SK-N-SH (cell line): ENCODE measurements at regions not wholly inside any gene's neighbourhood (a gene's known extent, or its start where the extent isn't known, plus 50 kb on each side); places are given as distances from the start of the nearest gene placed in this dataset.

ENCODE experiments used
- CTCF ChIA-PET: fragments of 300-600, 350-600 bp; formaldehyde crosslinking; extraction: SDS; loops from one replicate; lab custom pipeline; 2021; lab: Yijun Ruan, JAX
- POLR2A ChIA-PET: fragments of 350-600 bp; sonication (Branson Sonifier 250); formaldehyde crosslinking; extraction: SDS; loops from one replicate; lab custom pipeline; 2020; ENCODE audit warnings: antibody characterized with exemption, inconsistent platforms; lab: Yijun Ruan, JAX
- DNase-seq: peaks from one replicate; pipeline ENCODE4 v3.0.0; 2012
- H2AFZ ChIP-seq: fragments of 200-600 bp; sonication (generic); 2 replicates; pipeline ENCODE4 v1.8.1; 2016; ENCODE audit warnings: antibody characterized with exemption, mild to moderate bottlenecking, low read depth
- H3F3A ChIP-seq: fragments of 200-600 bp; sonication (generic); replicated peaks from 2 replicates; pipeline ENCODE3; 2016; ENCODE audit warnings: antibody characterized with exemption, mild to moderate bottlenecking; ENCODE audit not compliant: insufficient read depth
- H3K27ac ChIP-seq, 2 experiments: fragments of 200-500 bp in 1 of 2; fragments of 200-600 bp in 1 of 2; sonication (Bioruptor generic) in 1 of 2; sonication (generic), shearing (Covaris generic) in 1 of 2; 2 replicates each; pipeline versions ENCODE4 v1.5.1 to v1.6.1; 2014 to 2016; ENCODE audit warnings: low read depth in 2 of 2, inconsistent platforms in 1 of 2, low read length in 1 of 2, mild to moderate bottlenecking in 1 of 2, mixed read lengths in 1 of 2
- H3K27me3 ChIP-seq: fragments of 200-600 bp; sonication (generic), shearing (Covaris generic); 2 replicates; pipeline ENCODE4 v1.6.1; 2016; ENCODE audit warnings: mixed run types; ENCODE audit not compliant: insufficient read depth
- H3K36me3 ChIP-seq, 2 experiments: fragments of 200-500 bp in 1 of 2; fragments of 200-600 bp in 1 of 2; sonication (Bioruptor generic) in 1 of 2; sonication (generic) in 1 of 2; replicated peaks in 1 of 2; 2 replicates each; pipeline versions ENCODE3 to v1.5.1; 2014 to 2016; ENCODE audit warnings: low read length in 1 of 2, mild to moderate bottlenecking in 1 of 2; ENCODE audit not compliant: insufficient read depth in 2 of 2, control insufficient read depth in 1 of 2
- H3K4me1 ChIP-seq, 2 experiments: fragments of 200-500 bp in 1 of 2; fragments of 200-600 bp in 1 of 2; sonication (Bioruptor generic) in 1 of 2; sonication (generic), shearing (Covaris generic) in 1 of 2; 2 replicates each; pipeline versions ENCODE4 v1.5.1 to v1.6.1; 2014 to 2016; ENCODE audit warnings: low read depth in 1 of 2, low read length in 1 of 2, mixed run types in 1 of 2; ENCODE audit not compliant: insufficient read depth in 2 of 2, control insufficient read depth in 1 of 2
- H3K4me2 ChIP-seq: fragments of 200-600 bp; sonication (generic), shearing (Covaris generic); 2 replicates; pipeline ENCODE4 v1.6.1; 2017; ENCODE audit warnings: mixed run types
- H3K4me3 ChIP-seq, 2 experiments: fragments of 200-500 bp in 1 of 2; fragments of 200-600 bp in 1 of 2; sonication (Bioruptor generic) in 1 of 2; sonication (generic), shearing (Covaris generic) in 1 of 2; 2 replicates each; pipeline versions ENCODE4 v1.5.1 to v1.8.1; 2014 to 2016; ENCODE audit warnings: low read depth in 2 of 2, inconsistent platforms in 1 of 2, low read length in 1 of 2, mild to moderate bottlenecking in 1 of 2, mixed read lengths in 1 of 2, moderate library complexity in 1 of 2
- H3K79me2 ChIP-seq: fragments of 200-600 bp; sonication (generic); 2 replicates; pipeline ENCODE4 v1.8.1; 2017; ENCODE audit warnings: mild to moderate bottlenecking; ENCODE audit not compliant: insufficient read depth
- H3K9ac ChIP-seq: fragments of 200-600 bp; sonication (generic); 2 replicates; pipeline ENCODE4 v1.6.1; 2017; ENCODE audit warnings: mixed run types
- H3K9me2 ChIP-seq: fragments of 200-600 bp; sonication (generic); 2 replicates; pipeline ENCODE4 v1.6.1; 2017; ENCODE audit warnings: mixed run types
- H3K9me3 ChIP-seq: fragments of 200-600 bp; sonication (generic); 2 replicates; pipeline ENCODE4 v1.6.1; 2017; ENCODE audit warnings: mixed run types, mild to moderate bottlenecking, moderate library complexity
- H4K20me1 ChIP-seq: fragments of 200-600 bp; sonication (generic); 2 replicates; pipeline ENCODE4 v1.6.1; 2017; ENCODE audit warnings: mild to moderate bottlenecking, mixed run types; ENCODE audit not compliant: insufficient read depth
- EP300 ChIP-seq, 2 experiments: IDR thresholded peaks; 2 replicates each; pipeline versions ENCODE4 v1.4.0 to v1.6.1; 2012; ENCODE audit warnings: borderline replicate concordance in 1 of 2, low read depth in 1 of 2, low read length in 1 of 2
- FOSL2 ChIP-seq: IDR thresholded peaks from 2 replicates; pipeline ENCODE4 v1.4.0; 2012; ENCODE audit warnings: low read depth, mild to moderate bottlenecking, moderate library complexity, borderline replicate concordance
- GABPA ChIP-seq: IDR thresholded peaks from 2 replicates; pipeline ENCODE4 v1.4.0; 2012; ENCODE audit warnings: low read depth, mild to moderate bottlenecking
- NRF1 ChIP-seq: IDR thresholded peaks from 2 replicates; pipeline ENCODE4 v1.6.1; 2012; ENCODE audit warnings: low read depth, mild to moderate bottlenecking, low read length
- RXRA ChIP-seq: IDR thresholded peaks from 2 replicates; pipeline ENCODE4 v1.4.0; 2012; ENCODE audit warnings: low read depth, mild to moderate bottlenecking, borderline replicate concordance
- TEAD4 ChIP-seq: IDR thresholded peaks from 2 replicates; pipeline ENCODE4 v1.4.0; 2012; ENCODE audit warnings: mild to moderate bottlenecking, borderline replicate concordance; ENCODE audit not compliant: insufficient read depth
- WGBS: methylation state at CpG from one replicate; pipeline ENCODE4 v1.1.6; 2017; ENCODE audit warnings: low lambda C conversion rate; 5-methylcytosine and 5-hydroxymethylcytosine counted together
- TF ChIP-seq, protein P1 (sequence below): IDR thresholded peaks from 2 replicates; pipeline ENCODE4; 2012
- TF ChIP-seq, protein P2 (sequence below): fragments of 200-600 bp; sonication (generic); IDR thresholded peaks from 2 replicates; pipeline ENCODE4 v1.6.1; 2017; ENCODE audit warnings: antibody characterized with exemption, mild to moderate bottlenecking, moderate library complexity
- TF ChIP-seq, protein P3 (sequence below): fragments of 150-350 bp; IDR thresholded peaks from 2 replicates; pipeline ENCODE4 v1.6.1; 2016; ENCODE audit warnings: mild to moderate bottlenecking, low read depth, low read length
- TF ChIP-seq, protein P4 (sequence below): fragments of 150-350 bp; IDR thresholded peaks from 2 replicates; pipeline ENCODE4 v1.6.1; 2017; ENCODE audit warnings: antibody characterized with exemption, low read length, low read depth, borderline replicate concordance
- TF ChIP-seq, protein P5 (sequence below): IDR thresholded peaks from 2 replicates; pipeline ENCODE4 v1.4.0; 2012; ENCODE audit warnings: low read depth, borderline replicate concordance

DNA sequence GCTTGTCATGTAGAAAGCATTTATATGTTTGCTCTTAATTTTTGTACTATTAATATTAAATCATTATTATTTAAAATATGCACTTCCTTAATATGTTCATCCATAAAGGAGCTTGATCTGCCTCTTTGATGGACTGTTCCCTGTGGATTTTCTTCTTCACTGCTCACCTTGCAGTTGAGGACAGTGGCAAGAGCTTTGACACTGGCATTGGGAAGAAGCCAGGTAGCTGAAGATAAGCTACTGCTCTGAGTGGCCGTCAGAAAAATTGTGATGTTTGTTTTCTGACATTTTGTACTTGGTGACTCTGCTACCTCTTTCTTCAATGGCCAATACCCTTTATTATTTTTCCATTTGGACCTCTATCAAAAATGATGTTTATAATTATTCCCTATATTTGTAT lies 349.4 kb upstream of the NOVA1 start:
- no peaks in the 10 kb centered on the region for H3K36me3 ChIP-seq
- no peaks in the 10 kb centered on the region for H3K79me2 ChIP-seq
- no peaks in the 10 kb centered on the region for H4K20me1 ChIP-seq
- H3K9me2 ChIP-seq, result no peaks in the 10 kb centered on the region
- CTCF ChIA-PET, result no interaction called here
- no peaks in the 10 kb centered on the region for H3F3A ChIP-seq
- H3K27ac ChIP-seq, result no peak overlapping the region
- H2AFZ ChIP-seq, result no peak overlapping the region
- POLR2A ChIA-PET, result no interaction called here
- DNase-seq, result no peak
- no peak overlapping the region for H3K4me3 ChIP-seq
- TF ChIP-seq, protein P1, sequence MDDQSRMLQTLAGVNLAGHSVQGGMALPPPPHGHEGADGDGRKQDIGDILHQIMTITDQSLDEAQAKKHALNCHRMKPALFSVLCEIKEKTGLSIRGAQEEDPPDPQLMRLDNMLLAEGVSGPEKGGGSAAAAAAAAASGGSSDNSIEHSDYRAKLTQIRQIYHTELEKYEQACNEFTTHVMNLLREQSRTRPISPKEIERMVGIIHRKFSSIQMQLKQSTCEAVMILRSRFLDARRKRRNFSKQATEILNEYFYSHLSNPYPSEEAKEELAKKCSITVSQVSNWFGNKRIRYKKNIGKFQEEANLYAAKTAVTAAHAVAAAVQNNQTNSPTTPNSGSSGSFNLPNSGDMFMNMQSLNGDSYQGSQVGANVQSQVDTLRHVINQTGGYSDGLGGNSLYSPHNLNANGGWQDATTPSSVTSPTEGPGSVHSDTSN, result no peak
- TF ChIP-seq NRF1, result no peak
- no peak for TF ChIP-seq GABPA
- TF ChIP-seq, protein P2, sequence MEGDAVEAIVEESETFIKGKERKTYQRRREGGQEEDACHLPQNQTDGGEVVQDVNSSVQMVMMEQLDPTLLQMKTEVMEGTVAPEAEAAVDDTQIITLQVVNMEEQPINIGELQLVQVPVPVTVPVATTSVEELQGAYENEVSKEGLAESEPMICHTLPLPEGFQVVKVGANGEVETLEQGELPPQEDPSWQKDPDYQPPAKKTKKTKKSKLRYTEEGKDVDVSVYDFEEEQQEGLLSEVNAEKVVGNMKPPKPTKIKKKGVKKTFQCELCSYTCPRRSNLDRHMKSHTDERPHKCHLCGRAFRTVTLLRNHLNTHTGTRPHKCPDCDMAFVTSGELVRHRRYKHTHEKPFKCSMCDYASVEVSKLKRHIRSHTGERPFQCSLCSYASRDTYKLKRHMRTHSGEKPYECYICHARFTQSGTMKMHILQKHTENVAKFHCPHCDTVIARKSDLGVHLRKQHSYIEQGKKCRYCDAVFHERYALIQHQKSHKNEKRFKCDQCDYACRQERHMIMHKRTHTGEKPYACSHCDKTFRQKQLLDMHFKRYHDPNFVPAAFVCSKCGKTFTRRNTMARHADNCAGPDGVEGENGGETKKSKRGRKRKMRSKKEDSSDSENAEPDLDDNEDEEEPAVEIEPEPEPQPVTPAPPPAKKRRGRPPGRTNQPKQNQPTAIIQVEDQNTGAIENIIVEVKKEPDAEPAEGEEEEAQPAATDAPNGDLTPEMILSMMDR, result no peak
- TF ChIP-seq, protein P3, sequence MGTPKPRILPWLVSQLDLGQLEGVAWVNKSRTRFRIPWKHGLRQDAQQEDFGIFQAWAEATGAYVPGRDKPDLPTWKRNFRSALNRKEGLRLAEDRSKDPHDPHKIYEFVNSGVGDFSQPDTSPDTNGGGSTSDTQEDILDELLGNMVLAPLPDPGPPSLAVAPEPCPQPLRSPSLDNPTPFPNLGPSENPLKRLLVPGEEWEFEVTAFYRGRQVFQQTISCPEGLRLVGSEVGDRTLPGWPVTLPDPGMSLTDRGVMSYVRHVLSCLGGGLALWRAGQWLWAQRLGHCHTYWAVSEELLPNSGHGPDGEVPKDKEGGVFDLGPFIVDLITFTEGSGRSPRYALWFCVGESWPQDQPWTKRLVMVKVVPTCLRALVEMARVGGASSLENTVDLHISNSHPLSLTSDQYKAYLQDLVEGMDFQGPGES, result no peak
- no peak for TF ChIP-seq RXRA
- TF ChIP-seq, protein P4, sequence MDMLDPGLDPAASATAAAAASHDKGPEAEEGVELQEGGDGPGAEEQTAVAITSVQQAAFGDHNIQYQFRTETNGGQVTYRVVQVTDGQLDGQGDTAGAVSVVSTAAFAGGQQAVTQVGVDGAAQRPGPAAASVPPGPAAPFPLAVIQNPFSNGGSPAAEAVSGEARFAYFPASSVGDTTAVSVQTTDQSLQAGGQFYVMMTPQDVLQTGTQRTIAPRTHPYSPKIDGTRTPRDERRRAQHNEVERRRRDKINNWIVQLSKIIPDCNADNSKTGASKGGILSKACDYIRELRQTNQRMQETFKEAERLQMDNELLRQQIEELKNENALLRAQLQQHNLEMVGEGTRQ, result no peak
- no peak for TF ChIP-seq TEAD4
- TF ChIP-seq, protein P5, sequence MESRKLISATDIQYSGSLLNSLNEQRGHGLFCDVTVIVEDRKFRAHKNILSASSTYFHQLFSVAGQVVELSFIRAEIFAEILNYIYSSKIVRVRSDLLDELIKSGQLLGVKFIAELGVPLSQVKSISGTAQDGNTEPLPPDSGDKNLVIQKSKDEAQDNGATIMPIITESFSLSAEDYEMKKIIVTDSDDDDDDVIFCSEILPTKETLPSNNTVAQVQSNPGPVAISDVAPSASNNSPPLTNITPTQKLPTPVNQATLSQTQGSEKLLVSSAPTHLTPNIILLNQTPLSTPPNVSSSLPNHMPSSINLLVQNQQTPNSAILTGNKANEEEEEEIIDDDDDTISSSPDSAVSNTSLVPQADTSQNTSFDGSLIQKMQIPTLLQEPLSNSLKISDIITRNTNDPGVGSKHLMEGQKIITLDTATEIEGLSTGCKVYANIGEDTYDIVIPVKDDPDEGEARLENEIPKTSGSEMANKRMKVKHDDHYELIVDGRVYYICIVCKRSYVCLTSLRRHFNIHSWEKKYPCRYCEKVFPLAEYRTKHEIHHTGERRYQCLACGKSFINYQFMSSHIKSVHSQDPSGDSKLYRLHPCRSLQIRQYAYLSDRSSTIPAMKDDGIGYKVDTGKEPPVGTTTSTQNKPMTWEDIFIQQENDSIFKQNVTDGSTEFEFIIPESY, result no peak
- no peak for TF ChIP-seq FOSL2
- no peak for TF ChIP-seq EP300 (IDR thresholded peaks at IDR 0.05; ENCODE audit: borderline replicate concordance in 1 of 2, low read depth in 1 of 2, low read length in 1 of 2)
- H3K4me2 ChIP-seq, result no peak overlapping the region
- no peaks in the 10 kb centered on the region for H3K4me1 ChIP-seq
- WGBS, result 21% methylated on average over 1 of the region's 1 CpG
- H3K9ac ChIP-seq, result no peak overlapping the region
- no peaks in the 10 kb centered on the region for H3K9me3 ChIP-seq
- no peaks in the 10 kb centered on the region for H3K27me3 ChIP-seq
